Choroid plexus epithelial cell (primary cell): ENCODE measurements at regions not wholly inside any gene's neighbourhood (a gene's known extent, or its start where the extent isn't known, plus 50 kb on each side); places are given as distances from the start of the nearest gene placed in this dataset.

Experiments
- DNase-seq: peaks from one replicate; pipeline ENCODE4 v3.0.0-alpha.2; 2010; ENCODE audit warnings: low read depth
- H3K4me3 ChIP-seq: 2 replicates; pipeline ENCODE4 v1.5.1; 2011; ENCODE audit warnings: low read depth, mild to moderate bottlenecking, control low read depth, low read length, moderate library complexity
- CTCF ChIP-seq: conservative IDR thresholded peaks from 2 replicates; pipeline ENCODE4 v1.5.1; 2011; ENCODE audit warnings: low read depth, mild to moderate bottlenecking, control low read depth, inconsistent platforms, low read length, moderate library complexity

GRCh38 chr3:65093641-65094040 lies 405.8 kb upstream of the ADAMTS9 start:
- DNase-seq = no peak
- TF ChIP-seq CTCF = no peak
- H3K4me3 ChIP-seq = no peak overlapping the region

GRCh38 chr3:65091565-65091964 lies 403.8 kb upstream of the ADAMTS9 start:
- H3K4me3 ChIP-seq = no peak overlapping the region

GRCh38 chr3:65083240-65083639 lies 395.4 kb upstream of the ADAMTS9 start:
- no peak for TF ChIP-seq CTCF
- peak; percentile 32 for DNase-seq
- no peak overlapping the region for H3K4me3 ChIP-seq

More at GRCh38 chr3:65091565-65091964, 403.8 kb upstream of the ADAMTS9 start:
- no peak for DNase-seq
- no peak for TF ChIP-seq CTCF

GRCh38 chr3:65081536-65081935 lies 393.7 kb upstream of the ADAMTS9 start:
- DNase-seq = no peak
- H3K4me3 ChIP-seq = no peak overlapping the region
- TF ChIP-seq CTCF = no peak

GRCh38 chr3:65080432-65080831 lies 392.6 kb upstream of the ADAMTS9 start:
- no peak for TF ChIP-seq CTCF
- no peak overlapping the region for H3K4me3 ChIP-seq
- no peak for DNase-seq

GRCh38 chr3:65079560-65079959 lies 391.8 kb upstream of the ADAMTS9 start:
- no peak for DNase-seq
- H3K4me3 ChIP-seq = no peak overlapping the region
- no peak for TF ChIP-seq CTCF

GRCh38 chr3:65078748-65079147 lies 390.9 kb upstream of the ADAMTS9 start:
- no peak for TF ChIP-seq CTCF
- H3K4me3 ChIP-seq = no peak overlapping the region
- DNase-seq = no peak
